ENCODE measurements at regions not wholly inside any gene's neighbourhood (a gene's known extent, or its start where the extent isn't known, plus 50 kb on each side); places are given as distances from the start of the nearest gene placed in this dataset.

DNA sequence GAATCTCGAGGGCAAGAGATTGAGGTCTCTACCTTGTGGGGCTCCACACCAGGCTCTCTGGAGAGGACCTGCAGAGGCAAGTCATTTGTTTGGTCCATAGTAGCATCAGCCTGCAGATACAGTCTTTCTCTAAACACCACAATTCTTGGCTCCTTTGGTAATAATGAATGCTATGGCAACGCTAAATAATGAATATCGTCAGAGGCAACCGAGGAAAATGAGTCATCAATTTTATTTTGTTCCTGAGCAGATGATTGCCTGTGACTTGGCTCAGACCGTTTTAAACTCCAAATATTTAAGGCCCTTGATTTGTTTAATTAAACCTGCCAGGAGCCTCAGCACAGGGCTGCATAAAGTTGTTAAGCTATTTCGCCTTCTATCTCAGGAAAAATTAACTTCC is 924.1 kb upstream of the TMEM132C start:
- BruUV-seq (replicated peaks): no TSS peak
- POLR2A ChIA-PET (ENCODE audit: unreplicated experiment): no interaction called here

DNA sequence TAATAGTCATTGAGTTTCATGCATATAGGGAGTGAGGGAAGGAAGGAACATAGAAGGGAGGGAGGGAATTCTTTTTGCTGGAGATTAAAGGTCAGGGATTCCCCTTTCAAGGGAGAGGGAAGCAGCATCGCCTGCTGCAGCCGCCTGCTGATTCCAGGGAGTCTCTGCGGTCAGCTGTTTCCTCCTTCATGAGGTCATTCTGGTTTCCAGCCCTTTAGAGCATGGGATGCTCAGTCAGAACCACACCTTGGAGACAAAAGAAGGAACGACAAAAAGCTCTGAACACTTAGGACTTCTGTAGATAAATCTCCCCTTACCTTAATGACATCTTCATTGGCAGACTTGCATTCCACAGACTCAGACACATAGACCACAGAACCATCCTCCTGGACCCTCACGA is 923.0 kb upstream of the TMEM132C start:
- no peak overlapping the region for H3K4me3 ChIP-seq
- no peaks in the 10 kb centered on the region for H3K36me3 ChIP-seq (ENCODE audit: low read depth)
- intact Hi-C loops (cut with micrococcal nuclease; ENCODE audit: unreplicated experiment): no loop called here
- ChIA-PET POLR2A (ENCODE audit: unreplicated experiment) (no interaction called here), CTCF (no interaction called here)
- TF ChIP-seq CTCF (conservative IDR thresholded peaks at IDR 0.05): no peak
- no peak for TF ChIP-seq EZH2 (IDR thresholded peaks at IDR 0.05; ENCODE audit: low read depth)
- no peaks in the 10 kb centered on the region for H4K20me1 ChIP-seq (ENCODE audit: insufficient read depth)
- no TSS peak for BruUV-seq (replicated peaks)
- no peaks in the 10 kb centered on the region for H3K9me3 ChIP-seq (ENCODE audit: insufficient read depth, low read depth)
- no peak overlapping the region for H3K27ac ChIP-seq
- no peak overlapping the region for H2AFZ ChIP-seq
- H3K79me2 ChIP-seq (ENCODE audit: low read depth): no peaks in the 10 kb centered on the region
- no peak overlapping the region for H3K4me2 ChIP-seq
- no peak for DNase-seq
- H3K9me2 ChIP-seq (ENCODE audit: insufficient read depth): no peaks in the 10 kb centered on the region
- H3K27me3 ChIP-seq (ENCODE audit: insufficient read depth, low read depth): no peaks in the 10 kb centered on the region
- no peaks in the 10 kb centered on the region for H3F3A ChIP-seq (ENCODE audit: insufficient read depth, low read depth)
- H3K4me1 ChIP-seq (replicated peaks; ENCODE audit: insufficient read depth): no peaks in the 10 kb centered on the region

More for the DNA sequence above, 924.1 kb upstream of the TMEM132C start:
- H3K9me3 ChIP-seq (ENCODE audit: insufficient read depth, low read depth): no peaks in the 10 kb centered on the region
- H4K20me1 ChIP-seq (ENCODE audit: insufficient read depth): no peaks in the 10 kb centered on the region
- H3K27me3 ChIP-seq (ENCODE audit: insufficient read depth, low read depth): no peaks in the 10 kb centered on the region
- DNase-seq: no peak
- H3K79me2 ChIP-seq (ENCODE audit: low read depth): no peaks in the 10 kb centered on the region
- no peak overlapping the region for H3K4me3 ChIP-seq
- H3K9me2 ChIP-seq (ENCODE audit: insufficient read depth): no peaks in the 10 kb centered on the region
- CTCF ChIA-PET: no interaction called here
- no peak overlapping the region for H2AFZ ChIP-seq
- no peaks in the 10 kb centered on the region for H3K4me1 ChIP-seq (replicated peaks; ENCODE audit: insufficient read depth)
- H3K4me2 ChIP-seq: no peak overlapping the region
- no peak for TF ChIP-seq CTCF (conservative IDR thresholded peaks at IDR 0.05)
- no peak for TF ChIP-seq EZH2 (IDR thresholded peaks at IDR 0.05; ENCODE audit: low read depth)
- no peaks in the 10 kb centered on the region for H3F3A ChIP-seq (ENCODE audit: insufficient read depth, low read depth)
- no peak overlapping the region for H3K27ac ChIP-seq
- no peaks in the 10 kb centered on the region for H3K36me3 ChIP-seq (ENCODE audit: low read depth)
- intact Hi-C loops (cut with micrococcal nuclease; ENCODE audit: unreplicated experiment): no loop called here

DNA sequence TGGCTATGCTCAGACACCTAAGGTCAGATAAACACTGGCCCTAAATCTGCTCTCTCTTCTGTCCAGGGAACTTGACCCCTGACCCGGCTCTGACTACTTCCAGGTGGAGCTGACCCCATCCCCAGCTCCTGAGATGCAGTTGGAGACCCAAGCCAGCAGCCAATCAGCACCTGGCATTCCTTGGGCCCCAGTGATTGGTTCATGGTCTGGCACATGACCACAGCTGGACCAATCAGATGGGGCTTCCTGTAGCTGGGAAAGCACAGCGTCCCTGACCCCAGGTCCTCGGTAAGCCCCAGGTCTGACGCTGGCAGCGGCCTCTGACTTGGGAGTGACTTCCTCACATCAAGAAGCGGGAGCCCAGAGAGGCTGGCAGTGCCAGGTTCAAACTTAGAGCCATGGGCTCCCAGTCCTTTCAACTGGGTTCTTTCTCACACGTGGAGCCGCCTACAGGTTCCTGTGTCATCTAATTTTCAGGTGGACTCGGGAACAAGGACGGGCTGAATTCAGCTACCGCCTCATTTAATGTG is 915.4 kb upstream of the TMEM132C start:
- H3K36me3 ChIP-seq (ENCODE audit: low read depth): no peaks in the 10 kb centered on the region
- POLR2A ChIA-PET (ENCODE audit: unreplicated experiment): no interaction called here
- no peak overlapping the region for H3K4me3 ChIP-seq
- no peaks in the 10 kb centered on the region for H3K4me1 ChIP-seq (replicated peaks; ENCODE audit: insufficient read depth)
- DNase-seq: no peak
- H4K20me1 ChIP-seq (ENCODE audit: insufficient read depth): no peaks in the 10 kb centered on the region
- BruUV-seq (replicated peaks): no TSS peak
- H3K79me2 ChIP-seq (ENCODE audit: low read depth): no peaks in the 10 kb centered on the region
- CTCF ChIA-PET: no interaction called here
- no peaks in the 10 kb centered on the region for H3K9me3 ChIP-seq (ENCODE audit: insufficient read depth, low read depth)
- no peak overlapping the region for H3K27ac ChIP-seq
- H3K27me3 ChIP-seq (ENCODE audit: insufficient read depth, low read depth): no peaks in the 10 kb centered on the region
- no peaks in the 10 kb centered on the region for H3K9me2 ChIP-seq (ENCODE audit: insufficient read depth)
- TF ChIP-seq CTCF (conservative IDR thresholded peaks at IDR 0.05) (no peak), EZH2 (IDR thresholded peaks at IDR 0.05; ENCODE audit: low read depth) (no peak)
- H2AFZ ChIP-seq: no peak overlapping the region
- intact Hi-C loops (cut with micrococcal nuclease; ENCODE audit: unreplicated experiment): no loop called here
- H3K4me2 ChIP-seq: no peak overlapping the region
- H3F3A ChIP-seq (ENCODE audit: insufficient read depth, low read depth): no peaks in the 10 kb centered on the region
